T-cell (primary cell): ENCODE measurements at regions not wholly inside any gene's neighbourhood (a gene's known extent, or its start where the extent isn't known, plus 50 kb on each side); places are given as distances from the start of the nearest gene placed in this dataset.
"Not testable (repeated sequence)": the region's sequence is repeated elsewhere in the genome, so short reads cannot be mapped to it uniquely, and the experiment has no call there.

Experiments used
- ATAC-seq, 4 experiments: fragments of 200-7000 bp in 3 of 4; fragments of 150-1000 bp in 1 of 4; cut with Tn5 transposase; replicated peaks in 1 of 4; 1 replicate in 3 of 4; 2 replicates in 1 of 4; pipeline ENCODE4 v1.10.0; 2021; ENCODE audit warnings: moderate library complexity in 3 of 4, mild to moderate bottlenecking in 2 of 4, moderate number of reproducible peaks in 1 of 4
- CTCF ChIA-PET, 2 donors: fragments of 300-600 bp; sonication (Branson Sonifier 250); formaldehyde crosslinking; loops; one replicate each; lab custom pipeline; 2022; ENCODE audit warnings: antibody characterized with exemption in 2 of 2; lab: Charles Lee
- POLR2A ChIA-PET, 2 donors: fragments of 300-600 bp; sonication (Branson Sonifier 250); formaldehyde crosslinking; loops; one replicate each; lab custom pipeline; 2022; ENCODE audit warnings: antibody characterized with exemption in 2 of 2; lab: Charles Lee
- DNase-seq, 35 experiments: peaks; one replicate each; pipeline versions ENCODE4 v3.0.0 to v3.0.0-alpha.2; 2013 to 2023
- H3K27ac ChIP-seq: one replicate; pipeline ENCODE4 v1.5.1; 2013; ENCODE audit warnings: low read length
- H3K27me3 ChIP-seq, 2 experiments: replicated peaks in 1 of 2; 1 replicate in 1 of 2; 2 replicates in 1 of 2; pipeline versions ENCODE4 v1.6.1 to v1.7.0; 2013; ENCODE audit warnings: low read length in 1 of 2, mixed read lengths in 1 of 2; ENCODE audit not compliant: control insufficient read depth in 2 of 2, insufficient read depth in 2 of 2; ENCODE audit errors: extremely low read depth in 1 of 2
- H3K36me3 ChIP-seq, 2 donors: 1 replicate in 1 of 2; 2 replicates in 1 of 2; pipeline versions ENCODE4 v1.6.1 to v1.7.0; 2013; ENCODE audit warnings: low read length in 1 of 2; ENCODE audit not compliant: control insufficient read depth in 2 of 2, insufficient read depth in 1 of 2; ENCODE audit errors: extremely low read depth in 1 of 2
- H3K4me1 ChIP-seq, 2 experiments: 1 replicate in 1 of 2; 2 replicates in 1 of 2; pipeline versions ENCODE4 v1.6.1 to v1.7.0; 2013; ENCODE audit warnings: low read length in 2 of 2, mixed read lengths in 1 of 2; ENCODE audit not compliant: insufficient read depth in 2 of 2, control insufficient read depth in 1 of 2; ENCODE audit errors: extremely low read depth in 1 of 2
- H3K4me3 ChIP-seq, 2 donors: 1 replicate in 1 of 2; 2 replicates in 1 of 2; pipeline versions ENCODE4 v1.5.1 to v1.7.0; 2013; ENCODE audit warnings: mild to moderate bottlenecking in 2 of 2, low read length in 1 of 2, moderate library complexity in 1 of 2; ENCODE audit not compliant: control insufficient read depth in 1 of 2; ENCODE audit errors: extremely low read depth in 1 of 2
- H3K9me3 ChIP-seq: 2 replicates; pipeline ENCODE4 v1.7.0; 2013
- H3K27ac Mint-ChIP-seq, 2 donors: one replicate each; pipeline ENCODE4 v1.8.0; 2020 to 2021; ENCODE audit warnings: mild to moderate bottlenecking in 2 of 2, mixed read lengths in 2 of 2
- H3K27me3 Mint-ChIP-seq, 2 donors: one replicate each; pipeline ENCODE4 v1.8.0; 2021 to 2022; ENCODE audit warnings: mixed read lengths in 2 of 2
- H3K36me3 Mint-ChIP-seq: one replicate; pipeline ENCODE4 v1.8.0; 2021; ENCODE audit warnings: mixed read lengths
- H3K4me1 Mint-ChIP-seq, 3 donors: one replicate each; pipeline ENCODE4 v1.8.0; 2020 to 2022; ENCODE audit warnings: mixed read lengths in 3 of 3, mild to moderate bottlenecking in 1 of 3
- H3K4me3 Mint-ChIP-seq, 3 donors: one replicate each; pipeline ENCODE4 v1.8.0; 2020 to 2022; ENCODE audit warnings: mild to moderate bottlenecking in 3 of 3, mixed read lengths in 3 of 3, moderate library complexity in 3 of 3
- H3K9me3 Mint-ChIP-seq, 3 donors: one replicate each; pipeline ENCODE4 v1.8.0; 2020 to 2022; ENCODE audit warnings: mixed read lengths in 3 of 3
- WGBS: methylation state at CpG from one replicate; pipeline ENCODE4 v1.1.5; 2013; ENCODE audit warnings: missing lambda C conversion rate; ENCODE audit not compliant: insufficient coverage; 5-methylcytosine and 5-hydroxymethylcytosine counted together

DNA sequence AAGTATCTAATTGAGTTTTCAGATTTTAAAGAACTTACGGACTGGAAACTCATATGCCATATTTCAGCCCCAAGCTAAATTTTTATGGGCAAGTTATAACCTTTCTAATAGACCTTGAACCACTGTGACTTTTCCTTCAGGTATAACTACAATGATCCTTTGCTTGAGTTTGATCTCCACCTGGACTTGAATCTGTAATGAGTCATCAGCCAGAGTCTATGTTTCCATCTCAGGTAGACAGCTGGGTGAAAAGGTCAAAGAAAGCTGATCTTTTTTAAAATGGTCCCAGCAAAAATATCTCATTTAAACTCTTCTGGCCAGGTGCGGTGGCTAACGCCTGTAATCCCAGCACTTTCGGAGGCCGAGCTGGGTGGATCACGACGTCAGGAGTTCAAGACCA lies 88.4 kb upstream of the SGK1 start:
- no peak overlapping the region for H3K27ac ChIP-seq
- POLR2A ChIA-PET: no interaction called here
- no CpG with 5 or more reads among the region's 7 CpGs for WGBS

DNA sequence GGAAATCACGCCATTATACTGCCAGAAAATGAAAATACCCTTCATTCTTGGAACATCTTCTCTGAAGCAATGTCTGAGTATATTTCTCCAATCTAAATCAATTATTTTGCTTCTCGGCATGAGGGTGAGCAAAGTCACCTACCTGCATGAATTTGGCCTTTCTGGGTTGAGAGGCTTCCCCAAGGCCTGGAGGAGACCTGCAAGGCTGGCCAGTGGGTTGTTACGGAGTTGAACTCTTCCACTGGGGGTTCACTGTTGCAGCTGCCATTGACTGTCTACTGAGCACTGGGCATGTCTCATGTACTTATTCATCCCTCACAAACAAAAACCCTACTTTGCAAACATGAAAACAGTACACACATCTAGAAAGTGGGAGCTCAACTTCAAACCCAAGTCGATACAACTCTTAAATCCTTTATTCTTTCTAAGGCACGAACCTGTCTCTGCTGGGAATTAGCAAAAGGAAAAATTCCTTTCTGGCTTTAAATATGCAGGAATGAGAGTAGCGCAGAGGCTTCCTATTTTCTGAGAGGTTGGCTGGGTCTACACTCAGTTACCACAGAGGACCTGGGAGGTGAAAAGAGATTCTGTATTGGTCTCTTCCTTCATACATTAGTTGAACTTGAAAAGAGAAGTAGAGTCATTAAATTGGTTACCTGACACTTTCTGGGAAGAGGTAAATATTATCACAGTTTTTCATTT lies 87.6 kb upstream of the SGK1 start:
- H3K36me3 Mint-ChIP-seq: peaks cover 1% of the 10 kb centered on the region
- H3K27ac ChIP-seq: no peak overlapping the region
- peaks cover 0 to 2% of the 10 kb centered on the region in 2 experiments for H3K4me1 ChIP-seq
- H3K9me3 ChIP-seq: no peaks in the 10 kb centered on the region
- peaks cover 0 to 4% of the 10 kb centered on the region in 2 donors for H3K27me3 Mint-ChIP-seq
- H3K9me3 Mint-ChIP-seq: peaks cover 0 to under 1% (median 0%) of the 10 kb centered on the region in 3 donors
- H3K27ac Mint-ChIP-seq: no peak overlapping the region
- no peak for ATAC-seq
- POLR2A ChIA-PET: interaction anchor here in 1 of 2 donors (0.9 kb wide), 1 partner anchor 55 kb away, joined by 4 read pairs; no protein-coding TSS in a partner anchor
- no peaks in the 10 kb centered on the region for H3K36me3 ChIP-seq
- H3K4me3 Mint-ChIP-seq: no peak overlapping the region
- no peak overlapping the region for H3K4me3 ChIP-seq
- no peak for DNase-seq
- 92% methylated on average over 2 of the region's 6 CpGs for WGBS
- peaks cover 5 to 12% (median 6%) of the 10 kb centered on the region in 3 donors for H3K4me1 Mint-ChIP-seq
- CTCF ChIA-PET: interaction anchor here in 1 of 2 donors (0.6 kb wide), 1 partner anchor 13 kb away, joined by 6 read pairs; no protein-coding TSS in a partner anchor
- H3K27me3 ChIP-seq: no peaks in the 10 kb centered on the region

More for the DNA sequence above, 88.4 kb upstream of the SGK1 start:
- Histone ChIP-seq H3K27me3 (no peaks in the 10 kb centered on the region), H3K36me3 (no peaks in the 10 kb centered on the region), H3K9me3 (no peaks in the 10 kb centered on the region), H3K4me3 (no peak overlapping the region), H3K4me1 (peaks cover 0 to 2% of the 10 kb centered on the region in 2 experiments)
- CTCF ChIA-PET: no interaction called here
- H3K27me3 Mint-ChIP-seq: peaks cover 0 to 4% of the 10 kb centered on the region in 2 donors
- DNase-seq (no peak), ATAC-seq (no peak)
- H3K4me3 Mint-ChIP-seq: no peak overlapping the region
- H3K9me3 Mint-ChIP-seq: peaks cover 0 to 4% (median 4%) of the 10 kb centered on the region in 3 donors
- H3K36me3 Mint-ChIP-seq: peaks cover 3% of the 10 kb centered on the region
- peaks cover 5 to 12% (median 6%) of the 10 kb centered on the region in 3 donors for H3K4me1 Mint-ChIP-seq
- H3K27ac Mint-ChIP-seq: no peak overlapping the region

DNA sequence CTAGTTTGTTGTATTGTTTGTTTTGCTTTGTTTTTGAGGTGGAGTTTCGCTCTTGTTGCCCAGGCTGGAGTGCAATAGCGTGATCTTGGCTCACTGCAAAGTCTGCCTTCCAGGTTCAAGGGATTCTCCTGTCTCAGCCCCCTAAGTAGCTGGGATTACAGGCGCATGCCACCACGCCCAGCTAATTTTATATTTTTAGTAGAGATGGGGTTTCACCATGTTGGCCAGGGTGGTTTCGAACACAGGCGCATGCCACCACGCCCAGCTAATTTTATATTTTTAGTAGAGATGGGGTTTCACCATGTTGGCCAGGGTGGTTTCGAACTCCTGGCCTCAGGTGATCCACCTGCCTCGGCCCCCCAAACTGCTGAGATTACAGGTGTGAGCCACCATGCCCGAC lies 85.4 kb upstream of the SGK1 start:
- H3K4me1 ChIP-seq, H3K27ac Mint-ChIP-seq, H3K9me3 ChIP-seq, H3K27me3 Mint-ChIP-seq, H3K36me3 ChIP-seq, H3K4me3 ChIP-seq, H3K27ac ChIP-seq, H3K27me3 ChIP-seq, H3K9me3 Mint-ChIP-seq, ATAC-seq, H3K36me3 Mint-ChIP-seq, DNase-seq: not testable (repeated sequence)
- Mint-ChIP-seq H3K4me3 (peak overlapping the region in 1 of 3 donors; percentile 45), H3K4me1 (peaks cover 5 to 12% (median 6%) of the 10 kb centered on the region in 3 donors)
- ChIA-PET POLR2A (interaction anchor here in 1 of 2 donors (0.6 kb wide), 1 partner anchor 302 kb away, joined by 3 read pairs; no protein-coding TSS in a partner anchor), CTCF (interaction anchor here (0.6 to 0.7 kb wide), 2 partner anchors 246 to 253 kb away, joined by 4 to 6 read pairs; no protein-coding TSS in a partner anchor)
- WGBS: 90% methylated on average over 4 of the region's 10 CpGs

DNA sequence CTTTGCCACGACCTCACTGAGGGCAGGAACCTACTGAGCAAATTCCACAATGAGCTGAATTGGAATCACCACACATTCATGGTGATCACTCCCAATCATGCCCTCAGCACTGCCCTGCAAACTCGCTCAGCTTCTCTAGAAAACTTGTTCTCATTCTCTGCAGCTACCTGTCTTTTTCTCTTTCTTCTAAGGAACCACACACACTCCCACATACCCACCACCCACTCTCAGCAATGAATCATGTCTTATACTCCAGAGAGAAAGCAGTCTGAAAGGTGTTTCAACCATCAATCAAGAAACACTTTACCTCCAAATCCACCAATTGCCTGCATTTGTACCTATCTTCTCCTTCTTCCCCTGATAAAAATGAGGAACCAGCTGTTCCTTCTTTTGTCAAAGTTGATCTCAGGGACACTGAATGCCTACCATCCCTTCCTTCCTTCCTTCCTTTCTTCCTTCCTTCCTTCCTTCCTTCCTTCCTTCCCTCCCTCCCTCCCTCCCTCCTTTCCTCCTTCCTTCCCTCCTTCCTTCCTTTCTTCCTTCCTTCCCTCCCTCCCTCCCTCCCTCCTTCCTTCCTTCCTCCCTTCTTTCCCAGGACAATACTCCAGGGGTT lies 84.6 kb upstream of the SGK1 start:
- no peak overlapping the region for H3K27ac Mint-ChIP-seq
- DNase-seq (no peak), ATAC-seq (no peak)
- H3K27me3 Mint-ChIP-seq: peaks cover 0 to 4% of the 10 kb centered on the region in 2 donors
- ChIA-PET CTCF (no interaction called here), POLR2A (no interaction called here)
- Histone ChIP-seq H3K4me3 (no peak overlapping the region), H3K4me1 (peaks cover 0 to 2% of the 10 kb centered on the region in 2 experiments), H3K27me3 (no peaks in the 10 kb centered on the region), H3K9me3 (no peaks in the 10 kb centered on the region), H3K36me3 (no peaks in the 10 kb centered on the region), H3K27ac (no peak overlapping the region)
- no peaks in the 10 kb centered on the region for H3K9me3 Mint-ChIP-seq
- no peaks in the 10 kb centered on the region for H3K36me3 Mint-ChIP-seq
- peak overlapping the region in 1 of 3 donors; percentile 45 for H3K4me3 Mint-ChIP-seq
- H3K4me1 Mint-ChIP-seq: peaks cover 5 to 12% (median 6%) of the 10 kb centered on the region in 3 donors
- 67% methylated on average over 1 of the region's 2 CpGs for WGBS

DNA sequence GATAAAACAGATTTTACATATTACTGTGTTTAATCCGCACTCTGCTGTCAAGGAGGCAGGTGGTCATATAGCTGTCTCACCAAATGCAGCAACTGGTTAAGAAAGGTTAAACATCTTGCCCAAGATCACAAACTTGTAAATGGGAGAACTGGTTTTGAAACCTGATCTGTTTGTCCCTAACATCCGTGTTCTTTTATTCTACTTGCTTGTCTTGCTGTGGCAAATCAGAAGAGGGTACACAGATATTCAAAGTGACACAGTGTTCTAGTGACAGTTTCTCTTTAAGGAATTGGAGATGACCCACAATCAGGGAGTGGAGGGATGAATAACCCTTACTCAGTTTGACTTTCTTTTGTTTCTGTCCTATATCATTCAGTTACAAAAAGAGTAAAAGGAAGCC lies 83.0 kb upstream of the SGK1 start:
- ChIA-PET CTCF (no interaction called here), POLR2A (no interaction called here)
- Mint-ChIP-seq H3K36me3 (no peaks in the 10 kb centered on the region), H3K4me3 (no peak overlapping the region), H3K27me3 (peaks cover 0 to 4% of the 10 kb centered on the region in 2 donors), H3K27ac (no peak overlapping the region), H3K4me1 (peaks cover 5 to 22% (median 6%) of the 10 kb centered on the region in 3 donors), H3K9me3 (no peaks in the 10 kb centered on the region)
- DNase-seq: no peak
- Histone ChIP-seq H3K4me1 (peaks cover 0 to 2% of the 10 kb centered on the region in 2 experiments), H3K9me3 (no peaks in the 10 kb centered on the region), H3K36me3 (no peaks in the 10 kb centered on the region), H3K27ac (no peak overlapping the region), H3K4me3 (no peak overlapping the region), H3K27me3 (no peaks in the 10 kb centered on the region)
- no peak for ATAC-seq
- WGBS: 100% methylated on average over 1 of the region's 2 CpGs

DNA sequence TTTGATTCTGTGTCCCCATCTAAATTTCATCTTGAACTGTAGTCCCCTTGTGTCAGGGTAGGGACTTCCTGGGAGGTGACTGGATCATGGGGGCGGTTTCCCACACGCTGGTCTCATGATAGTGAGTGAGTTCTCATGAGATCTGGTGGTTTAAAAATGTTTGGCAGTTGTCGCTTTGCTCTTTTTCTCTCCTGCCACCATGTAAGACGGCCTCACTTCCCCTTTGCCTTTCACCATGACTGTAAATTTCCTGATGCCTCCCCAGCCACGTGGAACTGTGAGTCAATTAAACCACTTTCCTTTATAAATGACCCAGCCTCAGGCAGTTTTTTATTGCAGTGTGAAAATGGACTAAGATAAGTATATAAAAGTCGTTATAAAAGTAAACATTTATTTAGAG lies 80.5 kb upstream of the SGK1 start:
- ATAC-seq (no peak), DNase-seq (no peak)
- Histone ChIP-seq H3K4me1 (peaks cover 0 to 2% of the 10 kb centered on the region in 2 experiments), H3K9me3 (no peaks in the 10 kb centered on the region), H3K36me3 (no peaks in the 10 kb centered on the region), H3K27ac (no peak overlapping the region), H3K4me3 (no peak overlapping the region), H3K27me3 (no peaks in the 10 kb centered on the region)
- Mint-ChIP-seq H3K27ac (no peak overlapping the region), H3K4me1 (peaks cover 5 to 31% (median 6%) of the 10 kb centered on the region in 3 donors), H3K27me3 (peaks cover 0 to 4% of the 10 kb centered on the region in 2 donors), H3K36me3 (no peaks in the 10 kb centered on the region), H3K9me3 (no peaks in the 10 kb centered on the region), H3K4me3 (no peak overlapping the region)
- WGBS: no CpG with 5 or more reads among the region's 6 CpGs
- CTCF ChIA-PET: no interaction called here
- POLR2A ChIA-PET: no interaction called here
